GM23338 (cell line): ENCODE measurements at regions not wholly inside any gene's neighbourhood (a gene's known extent, or its start where the extent isn't known, plus 50 kb on each side); places are given as distances from the start of the nearest gene placed in this dataset.

ENCODE experiments used
- ATAC-seq: fragments of 200-7000 bp; cut with Tn5 transposase; 3 replicates; pipeline ENCODE4 v1.9.1; 2020
- DNase-seq: peaks from one replicate; pipeline ENCODE4 v3.0.0-alpha.2; 2015; ENCODE audit warnings: low spot score
- H2AFZ ChIP-seq: fragments of 200-600 bp; sonication (generic); 2 replicates; pipeline ENCODE4 v1.8.0; 2016; ENCODE audit warnings: antibody characterized with exemption, mild to moderate bottlenecking, moderate library complexity
- H3F3A ChIP-seq: fragments of 200-600 bp; sonication (generic); replicated peaks from 2 replicates; pipeline ENCODE4 v1.8.0; 2017; ENCODE audit warnings: antibody characterized with exemption, mixed run types, low read depth
- H3K27ac ChIP-seq: fragments of 200-600 bp; sonication (generic); 2 replicates; pipeline ENCODE4 v1.6.1; 2016; ENCODE audit warnings: low read depth
- H3K27me3 ChIP-seq: fragments of 200-600 bp; sonication (generic); 2 replicates; pipeline ENCODE4 v1.8.0; 2016; ENCODE audit warnings: mild to moderate bottlenecking, mixed run types, moderate library complexity; ENCODE audit not compliant: insufficient read depth
- H3K36me3 ChIP-seq: fragments of 200-600 bp; sonication (generic); 2 replicates; pipeline ENCODE4 v1.8.0; 2016; ENCODE audit warnings: mild to moderate bottlenecking; ENCODE audit not compliant: insufficient read depth
- H3K4me1 ChIP-seq: fragments of 200-600 bp; sonication (generic); 2 replicates; pipeline ENCODE4 v1.8.0; 2016; ENCODE audit warnings: mild to moderate bottlenecking, moderate library complexity; ENCODE audit not compliant: insufficient read depth
- H3K4me2 ChIP-seq: fragments of 200-600 bp; sonication (generic); 2 replicates; pipeline ENCODE4 v1.7.1; 2017; ENCODE audit warnings: mixed run types
- H3K4me3 ChIP-seq: fragments of 200-600 bp; sonication (generic); 2 replicates; pipeline ENCODE4 v1.6.1; 2016; ENCODE audit warnings: mixed run types
- H3K79me2 ChIP-seq: fragments of 200-600 bp; sonication (generic); replicated peaks from 2 replicates; pipeline ENCODE4 v1.8.0; 2017; ENCODE audit warnings: mild to moderate bottlenecking; ENCODE audit not compliant: insufficient read depth
- H3K9me2 ChIP-seq: fragments of 200-600 bp; sonication (generic); 2 replicates; pipeline ENCODE4 v1.8.0; 2017; ENCODE audit not compliant: insufficient read depth
- H4K20me1 ChIP-seq: fragments of 200-600 bp; sonication (generic); replicated peaks from 2 replicates; pipeline ENCODE4 v1.8.0; 2017; ENCODE audit warnings: mild to moderate bottlenecking; ENCODE audit not compliant: insufficient read depth
- H3K27ac Mint-ChIP-seq: 2 replicates; pipeline ENCODE4 v1.8.0; 2020; ENCODE audit warnings: inconsistent platforms, mild to moderate bottlenecking, moderate library complexity, mixed read lengths
- H3K27me3 Mint-ChIP-seq: 3 replicates; pipeline ENCODE4 v1.8.0; 2022; ENCODE audit warnings: low read depth, mild to moderate bottlenecking, moderate library complexity, mixed read lengths, inconsistent platforms; ENCODE audit not compliant: insufficient read depth, poor library complexity
- H3K36me3 Mint-ChIP-seq: 3 replicates; pipeline ENCODE4 v1.8.0; 2021; ENCODE audit warnings: low read depth, mild to moderate bottlenecking, inconsistent platforms, moderate library complexity, mixed read lengths
- H3K4me1 Mint-ChIP-seq: 3 replicates; pipeline ENCODE4 v1.8.0; 2020; ENCODE audit warnings: mild to moderate bottlenecking, inconsistent platforms, mixed read lengths
- H3K4me3 Mint-ChIP-seq: 3 replicates; pipeline ENCODE4 v1.8.0; 2021; ENCODE audit warnings: moderate library complexity, mild to moderate bottlenecking, inconsistent platforms, mixed read lengths
- H3K9me3 Mint-ChIP-seq: 3 replicates; pipeline ENCODE4 v1.8.0; 2020; ENCODE audit warnings: moderate library complexity, mild to moderate bottlenecking, inconsistent platforms, mixed read lengths
- CREB1 ChIP-seq: fragments of 250-450 bp; sonication (Bioruptor Pico); IDR thresholded peaks from 2 replicates; pipeline ENCODE4 v1.5.0; 2020; ENCODE audit warnings: low read depth, mild to moderate bottlenecking, moderate library complexity
- CTCF ChIP-seq, 2 experiments: fragments of 200-600 bp in 1 of 2; sonication (generic) in 1 of 2; conservative IDR thresholded peaks; 2 replicates each; pipeline versions ENCODE4 v1.5.1 to v1.6.1; 2016 to 2017; ENCODE audit warnings: antibody characterized with exemption in 2 of 2, low read depth in 2 of 2, mild to moderate bottlenecking in 2 of 2, moderate library complexity in 1 of 2
- EZH2phosphoT487 ChIP-seq: fragments of 200-600 bp; sonication (generic); IDR thresholded peaks from one replicate; pipeline ENCODE4 v1.8.1; 2018; ENCODE audit warnings: antibody characterized with exemption; ENCODE audit not compliant: unreplicated experiment
- JUNB ChIP-seq: IDR thresholded peaks from one replicate; pipeline ENCODE4 v1.6.1; 2016; ENCODE audit warnings: antibody characterized with exemption; ENCODE audit not compliant: unreplicated experiment
- POLR2AphosphoS5 ChIP-seq: IDR thresholded peaks from 2 replicates; pipeline ENCODE4 v1.6.1; 2016; ENCODE audit warnings: antibody characterized with exemption, low read depth
- STAT1 ChIP-seq: IDR thresholded peaks from one replicate; pipeline ENCODE4 v1.6.1; 2016; ENCODE audit warnings: antibody characterized with exemption; ENCODE audit not compliant: unreplicated experiment
- ZNF331 ChIP-seq: fragments of 250-450 bp; sonication (Bioruptor Pico); IDR thresholded peaks from 2 replicates; pipeline ENCODE4 v1.5.0; 2020; ENCODE audit warnings: low read depth, mild to moderate bottlenecking, moderate library complexity
- TF ChIP-seq, protein P1 (sequence below): IDR thresholded peaks from 2 replicates; pipeline ENCODE4 v1.6.1; 2016; ENCODE audit warnings: antibody characterized with exemption
- TF ChIP-seq, protein P2 (sequence below): IDR thresholded peaks from one replicate; pipeline ENCODE4 v1.6.1; 2018; ENCODE audit warnings: antibody characterized with exemption; ENCODE audit not compliant: unreplicated experiment

DNA sequence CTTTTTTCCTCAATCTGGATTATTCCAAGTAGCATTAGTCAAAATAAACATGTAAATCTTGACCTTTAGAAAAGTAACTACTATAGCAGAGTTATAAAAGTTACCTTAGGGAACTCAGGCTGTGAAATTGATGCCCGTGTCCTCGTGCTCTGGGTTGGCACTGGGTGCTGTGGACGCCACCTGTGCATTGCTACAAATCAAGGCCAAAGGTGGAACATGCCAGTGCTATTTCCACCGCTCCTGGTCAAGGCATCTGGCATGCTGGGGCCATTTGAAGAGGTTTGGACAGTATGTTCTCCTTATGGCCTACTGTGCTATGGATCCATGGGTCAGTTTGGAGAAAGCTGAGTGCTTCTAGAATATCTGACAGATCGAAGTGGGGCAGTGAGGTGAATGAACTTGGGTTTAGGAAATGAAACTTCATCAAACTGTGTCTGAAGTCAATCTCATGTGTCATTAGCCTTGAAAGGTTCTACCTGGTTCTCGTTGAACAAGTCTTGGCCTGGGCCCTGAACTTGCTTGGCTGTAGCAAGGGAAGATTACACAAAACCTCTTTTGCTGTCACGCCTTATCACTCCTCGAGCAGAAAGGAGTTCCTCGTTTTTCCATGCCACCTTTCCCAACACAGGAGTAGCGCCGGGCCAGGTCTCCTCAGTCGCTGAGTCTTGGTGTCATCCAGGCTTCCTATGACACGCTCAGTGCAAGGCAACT lies 397.6 kb upstream of the RGMA start:
- no peak for ATAC-seq

More for the DNA sequence above, 397.6 kb upstream of the RGMA start:
- Histone ChIP-seq H3K4me3 (no peak overlapping the region), H3K27me3 (no peaks in the 10 kb centered on the region), H3K79me2 (no peaks in the 10 kb centered on the region), H3K4me2 (no peak overlapping the region), H4K20me1 (no peaks in the 10 kb centered on the region), H2AFZ (no peak overlapping the region), H3K27ac (no peak overlapping the region), H3F3A (no peaks in the 10 kb centered on the region), H3K36me3 (no peaks in the 10 kb centered on the region), H3K4me1 (peaks cover 6% of the 10 kb centered on the region; the same call in 1 of the 2 replicates), H3K9me2 (no peaks in the 10 kb centered on the region; the same call in 1 of the 2 replicates)
- no peak overlapping the region for H3K4me3 Mint-ChIP-seq
- DNase-seq = no peak
- no peaks in the 10 kb centered on the region for H3K4me1 Mint-ChIP-seq
- TF ChIP-seq EZH2phosphoT487 = no peak
- TF ChIP-seq STAT1 = no peak
- no peak for TF ChIP-seq POLR2AphosphoS5
- TF ChIP-seq CREB1 (CRISPR knock-in tag) = no peak
- no peak for TF ChIP-seq CTCF (conservative IDR thresholded peaks at IDR 0.05; ENCODE audit: low read depth in 2 of 2)
- no peak for TF ChIP-seq JUNB
- TF ChIP-seq ZNF331 = no peak
- TF ChIP-seq, protein P1, sequence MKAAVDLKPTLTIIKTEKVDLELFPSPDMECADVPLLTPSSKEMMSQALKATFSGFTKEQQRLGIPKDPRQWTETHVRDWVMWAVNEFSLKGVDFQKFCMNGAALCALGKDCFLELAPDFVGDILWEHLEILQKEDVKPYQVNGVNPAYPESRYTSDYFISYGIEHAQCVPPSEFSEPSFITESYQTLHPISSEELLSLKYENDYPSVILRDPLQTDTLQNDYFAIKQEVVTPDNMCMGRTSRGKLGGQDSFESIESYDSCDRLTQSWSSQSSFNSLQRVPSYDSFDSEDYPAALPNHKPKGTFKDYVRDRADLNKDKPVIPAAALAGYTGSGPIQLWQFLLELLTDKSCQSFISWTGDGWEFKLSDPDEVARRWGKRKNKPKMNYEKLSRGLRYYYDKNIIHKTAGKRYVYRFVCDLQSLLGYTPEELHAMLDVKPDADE = no peak
- TF ChIP-seq, protein P2, sequence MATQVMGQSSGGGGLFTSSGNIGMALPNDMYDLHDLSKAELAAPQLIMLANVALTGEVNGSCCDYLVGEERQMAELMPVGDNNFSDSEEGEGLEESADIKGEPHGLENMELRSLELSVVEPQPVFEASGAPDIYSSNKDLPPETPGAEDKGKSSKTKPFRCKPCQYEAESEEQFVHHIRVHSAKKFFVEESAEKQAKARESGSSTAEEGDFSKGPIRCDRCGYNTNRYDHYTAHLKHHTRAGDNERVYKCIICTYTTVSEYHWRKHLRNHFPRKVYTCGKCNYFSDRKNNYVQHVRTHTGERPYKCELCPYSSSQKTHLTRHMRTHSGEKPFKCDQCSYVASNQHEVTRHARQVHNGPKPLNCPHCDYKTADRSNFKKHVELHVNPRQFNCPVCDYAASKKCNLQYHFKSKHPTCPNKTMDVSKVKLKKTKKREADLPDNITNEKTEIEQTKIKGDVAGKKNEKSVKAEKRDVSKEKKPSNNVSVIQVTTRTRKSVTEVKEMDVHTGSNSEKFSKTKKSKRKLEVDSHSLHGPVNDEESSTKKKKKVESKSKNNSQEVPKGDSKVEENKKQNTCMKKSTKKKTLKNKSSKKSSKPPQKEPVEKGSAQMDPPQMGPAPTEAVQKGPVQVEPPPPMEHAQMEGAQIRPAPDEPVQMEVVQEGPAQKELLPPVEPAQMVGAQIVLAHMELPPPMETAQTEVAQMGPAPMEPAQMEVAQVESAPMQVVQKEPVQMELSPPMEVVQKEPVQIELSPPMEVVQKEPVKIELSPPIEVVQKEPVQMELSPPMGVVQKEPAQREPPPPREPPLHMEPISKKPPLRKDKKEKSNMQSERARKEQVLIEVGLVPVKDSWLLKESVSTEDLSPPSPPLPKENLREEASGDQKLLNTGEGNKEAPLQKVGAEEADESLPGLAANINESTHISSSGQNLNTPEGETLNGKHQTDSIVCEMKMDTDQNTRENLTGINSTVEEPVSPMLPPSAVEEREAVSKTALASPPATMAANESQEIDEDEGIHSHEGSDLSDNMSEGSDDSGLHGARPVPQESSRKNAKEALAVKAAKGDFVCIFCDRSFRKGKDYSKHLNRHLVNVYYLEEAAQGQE = no peak
- H3K27ac Mint-ChIP-seq = no peak overlapping the region
- no peaks in the 10 kb centered on the region for H3K27me3 Mint-ChIP-seq
- no peaks in the 10 kb centered on the region; the same call in 2 of the 3 replicates for H3K9me3 Mint-ChIP-seq
- H3K36me3 Mint-ChIP-seq = 0 out of 3 replicates have a peak, but pooled peaks cover 4% of the 10 kb centered on the region
